ENCODE measurements at regions not wholly inside any gene's neighbourhood (a gene's known extent, or its start where the extent isn't known, plus 50 kb on each side); places are given as distances from the start of the nearest gene placed in this dataset.

GRCh38 chr5:154648229-154648628 is 106.9 kb upstream of the LARP1 start:
- TF ChIP-seq REST (IDR thresholded peaks at IDR 0.05; ENCODE audit: low read depth) (no peak), CEBPB (IDR thresholded peaks at IDR 0.05) (no peak), FOXM1 (IDR thresholded peaks at IDR 0.05; ENCODE audit: borderline replicate concordance, low read depth) (no peak), EP300 (IDR thresholded peaks at IDR 0.05; ENCODE audit: borderline replicate concordance) (no peak), EGR1 (IDR thresholded peaks at IDR 0.05) (no peak), ZBTB7A (IDR thresholded peaks at IDR 0.05; ENCODE audit: low read depth) (no peak), RAD21 (IDR thresholded peaks at IDR 0.05; ENCODE audit: low read depth) (no peak), CREB1 (IDR thresholded peaks at IDR 0.05; ENCODE audit: low read depth) (no peak), TAF1 (IDR thresholded peaks at IDR 0.05; ENCODE audit: low read depth) (no peak), TCF12 (IDR thresholded peaks at IDR 0.05; ENCODE audit: low read depth) (no peak), MAX (IDR thresholded peaks at IDR 0.05) (no peak), YY1 (IDR thresholded peaks at IDR 0.05; ENCODE audit: low read depth) (no peak), USF1 (IDR thresholded peaks at IDR 0.05) (no peak)
